Neuronal stem cell (in vitro differentiated cells): ENCODE measurements at regions not wholly inside any gene's neighbourhood (a gene's known extent, or its start where the extent isn't known, plus 50 kb on each side); places are given as distances from the start of the nearest gene placed in this dataset.

Experiments used
- DNase-seq: peaks from one replicate; pipeline ENCODE4 v3.0.0-alpha.2; 2013; ENCODE audit warnings: low spot score
- H2AFZ ChIP-seq: one replicate; pipeline ENCODE4 v1.6.1; 2013; ENCODE audit warnings: mild to moderate bottlenecking, low read length, inconsistent platforms
- H2AK5ac ChIP-seq: 2 replicates; pipeline ENCODE4 v1.6.1; 2013; ENCODE audit warnings: low read depth, mild to moderate bottlenecking, inconsistent platforms, low read length, moderate library complexity, mixed read lengths
- H2BK120ac ChIP-seq: 2 replicates; pipeline ENCODE4 v1.6.1; 2013; ENCODE audit warnings: low read depth, mild to moderate bottlenecking, inconsistent platforms, low read length, moderate library complexity, mixed read lengths
- H2BK12ac ChIP-seq: one replicate; pipeline ENCODE4 v1.6.1; 2013; ENCODE audit warnings: low read length, inconsistent platforms
- H2BK15ac ChIP-seq: 2 replicates; pipeline ENCODE4 v1.6.1; 2013; ENCODE audit warnings: mild to moderate bottlenecking, low read length, inconsistent platforms, mixed read lengths
- H2BK5ac ChIP-seq: one replicate; pipeline ENCODE4 v1.6.1; 2013; ENCODE audit warnings: inconsistent platforms, mild to moderate bottlenecking, low read length, moderate library complexity
- H3K14ac ChIP-seq: one replicate; pipeline ENCODE4 v1.6.1; 2013; ENCODE audit warnings: low read length, inconsistent platforms
- H3K18ac ChIP-seq: 2 replicates; pipeline ENCODE4 v1.6.1; 2013; ENCODE audit warnings: low read length, inconsistent platforms
- H3K23ac ChIP-seq: 2 replicates; pipeline ENCODE4 v1.6.1; 2013; ENCODE audit warnings: low read depth, mild to moderate bottlenecking, mixed read lengths, low read length, inconsistent platforms; ENCODE audit not compliant: poor library complexity
- H3K27ac ChIP-seq: replicated peaks from 3 replicates; pipeline ENCODE4 v1.5.1; 2013; ENCODE audit warnings: low read length, inconsistent platforms
- H3K27me3 ChIP-seq, 3 experiments: 2 replicates each; pipeline ENCODE4 v1.6.1; 2013; ENCODE audit warnings: low read length in 3 of 3, mild to moderate bottlenecking in 2 of 3, inconsistent platforms in 1 of 3, low read depth in 1 of 3, mixed read lengths in 1 of 3, moderate library complexity in 1 of 3; ENCODE audit not compliant: control insufficient read depth in 3 of 3, insufficient read depth in 3 of 3
- H3K36me3 ChIP-seq, 2 donors: replicated peaks in 1 of 2; 2 replicates each; pipeline ENCODE4 v1.6.1; 2013; ENCODE audit warnings: low read length in 2 of 2; ENCODE audit not compliant: control insufficient read depth in 2 of 2, insufficient read depth in 2 of 2
- H3K4ac ChIP-seq: 2 replicates; pipeline ENCODE4 v1.6.1; 2013; ENCODE audit warnings: inconsistent platforms, mild to moderate bottlenecking, low read length, moderate library complexity
- H3K4me1 ChIP-seq, 2 donors: 1 replicate in 1 of 2; 2 replicates in 1 of 2; pipeline ENCODE4 v1.6.1; 2013; ENCODE audit warnings: low read length in 2 of 2, low read depth in 1 of 2; ENCODE audit not compliant: control insufficient read depth in 2 of 2, insufficient read depth in 1 of 2
- H3K4me2 ChIP-seq: one replicate; pipeline ENCODE4 v1.6.1; 2013; ENCODE audit warnings: mild to moderate bottlenecking, low read length, inconsistent platforms; ENCODE audit not compliant: insufficient read depth, poor library complexity, severe bottlenecking
- H3K4me3 ChIP-seq, 2 donors: 2 replicates each; pipeline ENCODE4 v1.5.1; 2013; ENCODE audit warnings: low read length in 2 of 2, mild to moderate bottlenecking in 2 of 2, inconsistent platforms in 1 of 2, moderate library complexity in 1 of 2
- H3K79me1 ChIP-seq: one replicate; pipeline ENCODE4 v1.6.1; 2013; ENCODE audit warnings: low read depth, mild to moderate bottlenecking, inconsistent platforms, low read length, moderate library complexity
- H3K9ac ChIP-seq: one replicate; pipeline ENCODE4 v1.6.1; 2013; ENCODE audit warnings: mild to moderate bottlenecking, low read depth, low read length, inconsistent platforms; ENCODE audit not compliant: poor library complexity
- H3K9me3 ChIP-seq, 2 donors: replicated peaks in 1 of 2; 2 replicates each; pipeline versions ENCODE3 to v1.6.1; 2013; ENCODE audit warnings: low read length in 2 of 2, mild to moderate bottlenecking in 2 of 2, inconsistent platforms in 1 of 2, low read depth in 1 of 2, mixed read lengths in 1 of 2, moderate library complexity in 1 of 2; ENCODE audit not compliant: control insufficient read depth in 2 of 2, insufficient read depth in 1 of 2
- H4K8ac ChIP-seq: one replicate; pipeline ENCODE4 v1.6.1; 2013; ENCODE audit warnings: low read depth, mild to moderate bottlenecking, inconsistent platforms, low read length, moderate library complexity
- H4K91ac ChIP-seq: one replicate; pipeline ENCODE4 v1.6.1; 2013; ENCODE audit warnings: low read length, low read depth, mild to moderate bottlenecking, inconsistent platforms; ENCODE audit not compliant: poor library complexity
- WGBS, 2 donors: extraction: QIAGEN DNeasy Blood & Tissue Kit; methylation state at CpG; one replicate each; pipeline ENCODE4 v1.1.7; 2013; ENCODE audit warnings: missing lambda C conversion rate in 2 of 2, mixed read lengths in 1 of 2; ENCODE audit not compliant: insufficient read length in 2 of 2, insufficient replicate concordance in 1 of 2; ENCODE audit errors: extremely low coverage in 2 of 2; 5-methylcytosine and 5-hydroxymethylcytosine counted together

GRCh38 chr7:85287106-85287825, 100.4 kb upstream of the SEMA3D start:
- Histone ChIP-seq H3K4me3 (no peak overlapping the region), H2BK12ac (no peak overlapping the region), H3K9ac (no peak overlapping the region), H3K23ac (no peak overlapping the region), H2AK5ac (no peak overlapping the region), H3K9me3 (peaks cover 0 to 4% of the 10 kb centered on the region in 2 donors), H3K79me1 (no peaks in the 10 kb centered on the region), H4K8ac (no peak overlapping the region), H3K36me3 (no peaks in the 10 kb centered on the region), H3K4ac (no peak overlapping the region), H3K4me2 (no peak overlapping the region), H3K27ac (no peak overlapping the region), H2BK5ac (no peak overlapping the region), H3K14ac (no peak overlapping the region), H2AFZ (no peak overlapping the region), H4K91ac (no peak overlapping the region), H2BK15ac (no peak overlapping the region), H2BK120ac (no peak overlapping the region), H3K27me3 (no peaks in the 10 kb centered on the region), H3K4me1 (peaks cover 0 to 19% of the 10 kb centered on the region in 2 donors), H3K18ac (no peak overlapping the region)
- no peak for DNase-seq
- WGBS, 2 donors: no CpG with 5 or more reads among the region's 4 CpGs

GRCh38 chr7:85286446-85286845, 99.6 kb upstream of the SEMA3D start:
- H4K91ac ChIP-seq: no peak overlapping the region
- no peak for DNase-seq
- H3K9ac ChIP-seq: no peak overlapping the region
- no peak overlapping the region for H2BK15ac ChIP-seq
- H2AK5ac ChIP-seq: no peak overlapping the region
- no peak overlapping the region for H2BK5ac ChIP-seq
- no peak overlapping the region for H2BK120ac ChIP-seq
- H3K27me3 ChIP-seq: no peaks in the 10 kb centered on the region
- peaks cover 0 to 19% of the 10 kb centered on the region in 2 donors for H3K4me1 ChIP-seq
- H3K18ac ChIP-seq: no peak overlapping the region
- H3K9me3 ChIP-seq: no peaks in the 10 kb centered on the region
- H3K27ac ChIP-seq: no peak overlapping the region
- WGBS, 2 donors: no CpG with 5 or more reads among the region's 3 CpGs
- no peak overlapping the region for H3K14ac ChIP-seq
- H2BK12ac ChIP-seq: no peak overlapping the region
- no peak overlapping the region for H2AFZ ChIP-seq
- H3K23ac ChIP-seq: no peak overlapping the region
- no peak overlapping the region for H4K8ac ChIP-seq
- no peaks in the 10 kb centered on the region for H3K79me1 ChIP-seq
- H3K36me3 ChIP-seq: no peaks in the 10 kb centered on the region
- H3K4me3 ChIP-seq: no peak overlapping the region
- no peak overlapping the region for H3K4me2 ChIP-seq
- no peak overlapping the region for H3K4ac ChIP-seq

- no CpG with 5 or more reads among the region's 1 CpG for WGBS, 2 donors
- no peaks in the 10 kb centered on the region for H3K9me3 ChIP-seq
Measured at GRCh38 chr7:85285527-85285926, 98.7 kb upstream of the SEMA3D start.

GRCh38 chr7:85275204-85275603, 88.3 kb upstream of the SEMA3D start:
- H3K27me3 ChIP-seq: no peaks in the 10 kb centered on the region
- no peak overlapping the region for H3K4me2 ChIP-seq
- H3K9me3 ChIP-seq: no peaks in the 10 kb centered on the region
- H3K23ac ChIP-seq: no peak overlapping the region
- no peak for DNase-seq
- WGBS, 2 donors: no CpG with 5 or more reads among the region's 5 CpGs
- no peaks in the 10 kb centered on the region for H3K36me3 ChIP-seq
- H3K14ac ChIP-seq: no peak overlapping the region
- no peak overlapping the region for H3K18ac ChIP-seq
- no peak overlapping the region for H3K9ac ChIP-seq
- H2AFZ ChIP-seq: no peak overlapping the region
- no peak overlapping the region for H3K27ac ChIP-seq
- no peaks in the 10 kb centered on the region for H3K79me1 ChIP-seq
- no peak overlapping the region for H3K4me3 ChIP-seq
- H3K4ac ChIP-seq: no peak overlapping the region
- no peak overlapping the region for H2BK15ac ChIP-seq
- no peak overlapping the region for H2BK120ac ChIP-seq
- no peak overlapping the region for H2BK5ac ChIP-seq
- H4K91ac ChIP-seq: no peak overlapping the region
- no peak overlapping the region for H2AK5ac ChIP-seq
- H4K8ac ChIP-seq: no peak overlapping the region
- no peak overlapping the region for H2BK12ac ChIP-seq
- no peaks in the 10 kb centered on the region for H3K4me1 ChIP-seq

More at GRCh38 chr7:85285527-85285926, 98.7 kb upstream of the SEMA3D start:
- Histone ChIP-seq H2BK5ac (no peak overlapping the region), H3K23ac (no peak overlapping the region), H4K8ac (no peak overlapping the region), H3K27ac (no peak overlapping the region), H3K4me2 (no peak overlapping the region), H2BK12ac (no peak overlapping the region), H3K27me3 (no peaks in the 10 kb centered on the region), H4K91ac (no peak overlapping the region), H2AFZ (no peak overlapping the region), H3K36me3 (no peaks in the 10 kb centered on the region), H2BK15ac (no peak overlapping the region), H3K14ac (no peak overlapping the region), H3K18ac (no peak overlapping the region), H3K4me3 (no peak overlapping the region), H3K4ac (no peak overlapping the region), H3K79me1 (no peaks in the 10 kb centered on the region), H2AK5ac (no peak overlapping the region), H2BK120ac (no peak overlapping the region), H3K9ac (no peak overlapping the region), H3K4me1 (peaks cover 0 to 17% of the 10 kb centered on the region in 2 donors)
- DNase-seq: no peak
